Kidney (tissue), 13 donors: ENCODE measurements at regions not wholly inside any gene's neighbourhood (a gene's known extent, or its start where the extent isn't known, plus 50 kb on each side); places are given as distances from the start of the nearest gene placed in this dataset.

ENCODE experiments used
- DNase-seq, 5 donors: peaks; one replicate each; pipeline ENCODE4 v3.0.0-alpha.2; 2013 to 2020
- FAIRE-seq: peaks from 2 replicates; lab custom pipeline; 2012; peaks lifted over from hg19 to GRCh38; lab: Jason Lieb, UNC
- H3K27ac ChIP-seq, 2 donors: one replicate each; pipeline ENCODE4 v1.7.0; 2013; ENCODE audit warnings: low read depth in 2 of 2, low read length in 2 of 2, inconsistent platforms in 1 of 2
- H3K27me3 ChIP-seq: one replicate; pipeline ENCODE4 v1.7.1; 2013; ENCODE audit warnings: low read length, inconsistent platforms; ENCODE audit not compliant: control insufficient read depth, insufficient read depth
- H3K36me3 ChIP-seq, 3 donors: one replicate each; pipeline versions ENCODE4 v1.7.0 to v1.7.1; 2013; ENCODE audit warnings: low read length in 3 of 3, control low read depth in 1 of 3, inconsistent platforms in 1 of 3; ENCODE audit not compliant: insufficient read depth in 3 of 3, control insufficient read depth in 2 of 3
- H3K4me1 ChIP-seq, 3 donors: one replicate each; pipeline versions ENCODE4 v1.7.0 to v1.7.1; 2013; ENCODE audit warnings: low read length in 3 of 3, inconsistent platforms in 1 of 3, low read depth in 1 of 3; ENCODE audit not compliant: control insufficient read depth in 2 of 3, insufficient read depth in 2 of 3
- H3K4me3 ChIP-seq, 3 donors: one replicate each; pipeline versions ENCODE4 v1.7.0 to v1.8.1; 2013; ENCODE audit warnings: low read length in 3 of 3, control low read depth in 1 of 3, inconsistent platforms in 1 of 3
- H3K9ac ChIP-seq, 3 donors: one replicate each; pipeline versions ENCODE4 v1.7.0 to v1.7.1; 2013; ENCODE audit warnings: low read length in 3 of 3, control low read depth in 1 of 3, inconsistent platforms in 1 of 3
- H3K9me3 ChIP-seq, 3 donors: one replicate each; pipeline versions ENCODE4 v1.7.0 to v1.7.1; 2013; ENCODE audit warnings: low read length in 3 of 3, control low read depth in 1 of 3, inconsistent platforms in 1 of 3; ENCODE audit not compliant: control insufficient read depth in 2 of 3, insufficient read depth in 1 of 3
- intact Hi-C: fragments of 100-400 bp; cut with DNase I; formaldehyde crosslinking; loops from one replicate; pipeline ENCODE4 v1.11.1; 2022
- TF ChIP-seq, protein P1 (sequence below): IDR thresholded peaks from 3 replicates; pipeline ENCODE4 v1.5.1; 2012; ENCODE audit warnings: mild to moderate bottlenecking, moderate library complexity, borderline replicate concordance; ENCODE audit not compliant: insufficient read depth; ENCODE audit errors: extremely low read depth
- donor health status: control.
- donor health status: control.
- donor health status: control.
- donor health status: control.
- donor health status: control.
- donor health status: DM: yes; HTN: yes; CAD: no.
- donor health status: Normal renal cell carcinoma (clear cell type).

DNA sequence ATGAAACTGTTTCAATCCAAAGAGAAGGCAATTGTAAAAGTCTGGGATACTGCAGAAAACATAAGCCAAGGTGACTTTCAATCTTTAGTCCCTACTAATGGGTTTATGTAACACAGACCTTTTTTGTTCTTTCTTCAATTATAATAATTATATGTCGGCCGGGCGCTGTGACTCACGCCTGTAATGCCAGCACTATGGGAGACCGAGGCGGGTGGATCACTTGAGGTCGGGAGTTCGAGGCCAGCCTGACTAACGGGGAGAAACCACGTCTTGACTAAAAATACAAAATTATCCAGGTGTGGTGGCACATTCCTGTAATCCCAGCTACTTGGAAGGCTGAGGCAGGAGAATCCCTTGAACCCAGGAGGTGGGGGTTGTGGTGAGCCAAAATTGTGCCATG is 489.8 kb upstream of the CTSO start:
- Histone ChIP-seq H3K9me3 (no peaks in the 10 kb centered on the region), H3K9ac (no peak overlapping the region), H3K4me3 (no peak overlapping the region), H3K27me3 (no peaks in the 10 kb centered on the region), H3K4me1 (no peaks in the 10 kb centered on the region), H3K36me3 (no peaks in the 10 kb centered on the region), H3K27ac (no peak overlapping the region)
- DNase-seq (no peak), FAIRE-seq (no peak)
- TF ChIP-seq, protein P1, sequence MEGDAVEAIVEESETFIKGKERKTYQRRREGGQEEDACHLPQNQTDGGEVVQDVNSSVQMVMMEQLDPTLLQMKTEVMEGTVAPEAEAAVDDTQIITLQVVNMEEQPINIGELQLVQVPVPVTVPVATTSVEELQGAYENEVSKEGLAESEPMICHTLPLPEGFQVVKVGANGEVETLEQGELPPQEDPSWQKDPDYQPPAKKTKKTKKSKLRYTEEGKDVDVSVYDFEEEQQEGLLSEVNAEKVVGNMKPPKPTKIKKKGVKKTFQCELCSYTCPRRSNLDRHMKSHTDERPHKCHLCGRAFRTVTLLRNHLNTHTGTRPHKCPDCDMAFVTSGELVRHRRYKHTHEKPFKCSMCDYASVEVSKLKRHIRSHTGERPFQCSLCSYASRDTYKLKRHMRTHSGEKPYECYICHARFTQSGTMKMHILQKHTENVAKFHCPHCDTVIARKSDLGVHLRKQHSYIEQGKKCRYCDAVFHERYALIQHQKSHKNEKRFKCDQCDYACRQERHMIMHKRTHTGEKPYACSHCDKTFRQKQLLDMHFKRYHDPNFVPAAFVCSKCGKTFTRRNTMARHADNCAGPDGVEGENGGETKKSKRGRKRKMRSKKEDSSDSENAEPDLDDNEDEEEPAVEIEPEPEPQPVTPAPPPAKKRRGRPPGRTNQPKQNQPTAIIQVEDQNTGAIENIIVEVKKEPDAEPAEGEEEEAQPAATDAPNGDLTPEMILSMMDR: no peak
- intact Hi-C loops: no loop called here

DNA sequence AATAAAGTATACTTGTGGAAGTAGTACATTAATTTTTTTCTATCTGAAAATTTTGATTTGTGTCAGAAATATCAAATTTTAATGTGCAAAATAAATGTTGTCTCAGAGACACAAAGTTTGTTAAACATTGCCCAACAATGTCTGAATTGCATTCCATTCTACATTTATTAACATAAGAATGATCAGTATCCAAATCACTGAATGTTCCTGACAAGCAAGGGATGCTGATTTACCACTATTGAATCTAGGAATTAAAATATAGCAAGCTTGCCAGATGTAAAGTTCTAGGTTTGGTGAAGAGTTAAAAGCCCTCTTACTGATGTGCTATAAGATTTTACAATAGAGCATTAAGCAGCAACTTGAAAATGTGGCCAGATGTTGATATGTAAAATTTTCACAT is 489.2 kb upstream of the CTSO start:
- FAIRE-seq: no peak
- Histone ChIP-seq H3K36me3 (no peaks in the 10 kb centered on the region), H3K4me1 (no peaks in the 10 kb centered on the region), H3K9ac (no peak overlapping the region), H3K27me3 (no peaks in the 10 kb centered on the region), H3K4me3 (no peak overlapping the region), H3K9me3 (no peaks in the 10 kb centered on the region), H3K27ac (no peak overlapping the region)
- TF ChIP-seq, protein P1: no peak
- intact Hi-C loops: no loop called here
- DNase-seq: no peak

DNA sequence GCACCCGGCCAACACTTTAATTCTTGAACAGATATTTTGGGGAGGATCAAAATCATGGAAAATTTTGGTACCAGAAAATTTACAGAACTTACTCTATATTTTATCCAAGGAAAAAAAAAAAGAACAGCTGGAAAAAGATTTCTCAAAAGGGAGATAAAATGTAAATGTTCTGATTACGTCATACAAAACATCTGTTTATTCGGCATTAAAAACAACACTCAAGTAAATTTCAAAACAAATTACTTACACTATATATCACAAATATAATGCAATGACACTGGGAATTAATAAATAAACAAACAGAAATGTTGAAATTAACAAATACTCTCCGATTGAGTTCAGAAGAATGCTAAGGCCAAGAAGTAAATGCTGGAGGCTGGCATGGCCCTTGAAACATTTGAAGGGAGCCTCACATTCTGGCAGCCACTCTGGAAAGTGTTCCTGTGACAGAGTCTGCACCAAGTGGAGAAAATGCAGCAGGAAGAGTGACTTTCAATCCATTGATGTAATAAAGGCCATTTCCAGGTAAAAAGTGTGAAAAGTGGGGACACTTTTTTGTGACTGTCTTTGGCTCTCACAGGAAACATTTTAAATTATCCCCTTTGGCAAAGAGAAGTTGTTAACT is 486.0 kb upstream of the CTSO start:
- Histone ChIP-seq H3K27me3 (no peaks in the 10 kb centered on the region), H3K9ac (no peak overlapping the region), H3K4me1 (no peaks in the 10 kb centered on the region), H3K36me3 (no peaks in the 10 kb centered on the region), H3K4me3 (no peak overlapping the region), H3K27ac (no peak overlapping the region), H3K9me3 (no peaks in the 10 kb centered on the region)
- no peak for FAIRE-seq
- intact Hi-C loops: no loop called here
- no peak for DNase-seq
- TF ChIP-seq, protein P1: no peak

DNA sequence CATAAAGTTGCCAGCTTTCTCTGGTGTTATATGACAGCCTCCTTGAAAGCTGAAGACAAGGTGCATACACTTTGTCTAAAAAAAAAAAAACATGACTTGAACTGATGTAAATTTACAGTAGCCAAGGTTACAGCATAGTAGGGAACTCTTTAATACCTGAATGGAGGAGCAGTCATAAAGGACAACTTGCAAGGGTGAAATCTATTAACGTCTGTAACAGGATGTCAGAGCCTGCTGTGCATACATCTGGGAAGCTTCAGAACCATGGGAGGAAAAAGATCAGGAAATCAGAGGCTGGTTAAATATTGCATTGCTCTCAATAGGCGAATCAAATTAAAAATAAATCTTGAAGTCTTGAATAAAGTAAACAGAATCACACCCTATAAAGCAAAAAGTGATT is 484.0 kb upstream of the CTSO start:
- FAIRE-seq (no peak), DNase-seq (peak in 2 of 5 donors; percentile 21 to 37)
- Histone ChIP-seq H3K9me3 (no peaks in the 10 kb centered on the region), H3K4me3 (no peak overlapping the region), H3K36me3 (no peaks in the 10 kb centered on the region), H3K4me1 (no peaks in the 10 kb centered on the region), H3K9ac (no peak overlapping the region), H3K27me3 (no peaks in the 10 kb centered on the region), H3K27ac (no peak overlapping the region)
- TF ChIP-seq, protein P1: no peak
- intact Hi-C loops: no loop called here
